K562 (cell line): ENCODE measurements at regions not wholly inside any gene's neighbourhood (a gene's known extent, or its start where the extent isn't known, plus 50 kb on each side); places are given as distances from the start of the nearest gene placed in this dataset.

ENCODE experiments used
- ATAC-seq: fragments of 200-7000 bp; cut with Tn5 transposase; 3 replicates; pipeline ENCODE4 v1.9.1; 2020; ENCODE audit warnings: moderate library complexity
- BruUV-seq: library from RNA; stranded (reverse); fragments of 400-500 nt; replicated peaks from 2 replicates; lab custom pipeline; 2021; lab: Mats Ljungman, UMichigan
- CTCF ChIA-PET: fragments of 300-600 bp; formaldehyde crosslinking; extraction: SDS; loops from one replicate; lab custom pipeline; 2021; ENCODE audit warnings: low intra/inter-chr PET ratio; lab: Yijun Ruan, JAX
- POLR2A ChIA-PET: fragments of 300-600, 350-650 bp; sonication (Branson Sonifier 250); formaldehyde crosslinking; extraction: SDS; loops from one replicate; lab custom pipeline; 2021; ENCODE audit warnings: antibody characterized with exemption, inconsistent platforms; lab: Yijun Ruan, JAX
- DNase-seq, 4 experiments: peaks; one replicate each; pipeline versions ENCODE4 v3.0.0 to v3.0.0-alpha.2; 2011 to 2018; ENCODE audit warnings: low spot score in 3 of 4, mixed read lengths in 3 of 4; ENCODE audit errors: extremely low read depth in 1 of 4
- FAIRE-seq: peaks from 2 replicates; lab custom pipeline; 2011; peaks lifted over from hg19 to GRCh38; lab: Jason Lieb, UNC
- H2AFZ ChIP-seq: 2 replicates; pipeline ENCODE4 v1.6.0; 2011; ENCODE audit warnings: low read depth, low read length, control low read depth, inconsistent platforms
- H3K27ac ChIP-seq: fragments of 200-600 bp; 3 replicates; pipeline ENCODE4 v1.8.0; 2011; ENCODE audit warnings: low read depth, mild to moderate bottlenecking, control low read depth, inconsistent platforms, low read length, moderate library complexity, mixed read lengths; ENCODE audit errors: extremely low read depth
- H3K27me3 ChIP-seq, 2 experiments: fragments of 300-600 bp in 1 of 2; 2 replicates in 1 of 2; 3 replicates in 1 of 2; pipeline versions ENCODE4 v1.6.0 to v1.8.0; 2011; ENCODE audit warnings: inconsistent platforms in 2 of 2, low read length in 2 of 2, mild to moderate bottlenecking in 1 of 2, mixed read lengths in 1 of 2, moderate library complexity in 1 of 2; ENCODE audit not compliant: control insufficient read depth in 2 of 2, insufficient read depth in 2 of 2
- H3K36me3 ChIP-seq: fragments of 300-600 bp; 3 replicates; pipeline ENCODE4 v1.8.0; 2011; ENCODE audit warnings: mild to moderate bottlenecking, low read length, inconsistent platforms; ENCODE audit not compliant: control insufficient read depth, insufficient read depth
- H3K4me1 ChIP-seq, 2 experiments: fragments of 200-600 bp in 1 of 2; replicated peaks in 1 of 2; 2 replicates in 1 of 2; 3 replicates in 1 of 2; pipeline versions ENCODE4 v1.5.1 to v1.8.0; 2011; ENCODE audit warnings: inconsistent platforms in 2 of 2, low read length in 2 of 2, mild to moderate bottlenecking in 1 of 2, mixed read lengths in 1 of 2, moderate library complexity in 1 of 2; ENCODE audit not compliant: control insufficient read depth in 2 of 2, insufficient read depth in 2 of 2
- H3K4me2 ChIP-seq: 2 replicates; pipeline ENCODE4 v1.6.1; 2011; ENCODE audit warnings: low read length, control low read depth, inconsistent platforms, mixed read lengths; ENCODE audit not compliant: insufficient read depth
- H3K4me3 ChIP-seq: fragments of 200-600 bp; sonication (generic), shearing (Covaris generic); 2 replicates; pipeline ENCODE4 v1.5.1; 2016; ENCODE audit warnings: control low read depth, inconsistent platforms
- H3K79me2 ChIP-seq: fragments of 200-600 bp; 3 replicates; pipeline ENCODE4 v1.8.0; 2011; ENCODE audit warnings: low read length, inconsistent platforms; ENCODE audit not compliant: control insufficient read depth, insufficient read depth
- H3K9ac ChIP-seq, 2 experiments: 2 replicates each; pipeline versions ENCODE4 v1.6.0 to v1.6.1; 2011; ENCODE audit warnings: low read depth in 2 of 2, low read length in 2 of 2, control low read depth in 1 of 2, inconsistent platforms in 1 of 2, mild to moderate bottlenecking in 1 of 2, mixed read lengths in 1 of 2; ENCODE audit not compliant: insufficient read depth in 1 of 2
- H3K9me1 ChIP-seq: one replicate; pipeline ENCODE4 v1.6.0; 2011; ENCODE audit warnings: inconsistent platforms, mild to moderate bottlenecking, low read length, moderate library complexity; ENCODE audit not compliant: control insufficient read depth, insufficient read depth
- H3K9me3 ChIP-seq: replicated peaks from 2 replicates; pipeline ENCODE4 v1.5.1; 2011; ENCODE audit warnings: low read depth, low read length, inconsistent platforms; ENCODE audit not compliant: control insufficient read depth, insufficient read depth
- H4K20me1 ChIP-seq: replicated peaks from 2 replicates; pipeline ENCODE4 v1.6.1; 2011; ENCODE audit warnings: low read length, inconsistent platforms, mixed read lengths; ENCODE audit not compliant: control insufficient read depth, insufficient read depth
- ERF ChIP-seq: fragments of 450-650 bp; formaldehyde crosslinking; IDR thresholded peaks from 2 replicates; pipeline ENCODE4 v1.4.0; 2020; ENCODE audit warnings: mild to moderate bottlenecking, mixed read lengths
- MCM3 ChIP-seq: fragments of 450-650 bp; IDR thresholded peaks from 2 replicates; pipeline ENCODE4 v1.6.1; 2016
- MLX ChIP-seq, 2 experiments: fragments of 450-650 bp in 1 of 2; sonication (generic) in 1 of 2; formaldehyde crosslinking; conservative IDR thresholded peaks; 2 replicates each; pipeline versions ENCODE4 v1.4.0 to v1.8.1; 2020 to 2022; ENCODE audit warnings: mild to moderate bottlenecking in 1 of 2, missing genetic modification reagents in 1 of 2
- PHF21A ChIP-seq: fragments of 450-650 bp; IDR thresholded peaks from 2 replicates; pipeline ENCODE4 v1.6.1; 2017; ENCODE audit warnings: low read depth, borderline replicate concordance
- REST ChIP-seq, 2 experiments: fragments of 450-650 bp; formaldehyde crosslinking in 1 of 2; IDR thresholded peaks; 2 replicates each; pipeline versions ENCODE4 v1.4.0 to v1.6.1; 2014 to 2020; ENCODE audit warnings: mild to moderate bottlenecking in 2 of 2, borderline replicate concordance in 1 of 2, low read depth in 1 of 2
- SMAD1 ChIP-seq: fragments of 150-350 bp; IDR thresholded peaks from 2 replicates; pipeline ENCODE4 v1.6.1; 2014; ENCODE audit warnings: low read length, low read depth; ENCODE audit not compliant: partially characterized antibody
- SRSF9 ChIP-seq: fragments of 200-400 bp; formaldehyde crosslinking; IDR thresholded peaks from 2 replicates; pipeline ENCODE4 v1.6.1; 2017; ENCODE audit warnings: low read depth, low read length, borderline replicate concordance
- SUPT5H ChIP-seq: fragments of 450-650 bp; IDR thresholded peaks from 2 replicates; pipeline ENCODE4 v1.6.1; 2016
- TAF7 ChIP-seq: fragments of 450-650 bp; IDR thresholded peaks from 2 replicates; pipeline ENCODE4 v1.6.1; 2016; ENCODE audit warnings: missing genetic modification characterization, missing compliant biosample characterization
- TSHZ1 ChIP-seq: fragments of 250-450 bp; sonication (Bioruptor Pico); IDR thresholded peaks from 2 replicates; pipeline ENCODE4 v1.4.0; 2020; ENCODE audit warnings: mild to moderate bottlenecking, moderate library complexity
- ZBTB8A ChIP-seq: fragments of 450-650 bp; IDR thresholded peaks from 2 replicates; pipeline ENCODE4 v1.6.1; 2018; ENCODE audit warnings: mild to moderate bottlenecking, moderate library complexity; ENCODE audit not compliant: partially characterized antibody
- ZNF644 ChIP-seq: fragments of 200-800 bp; sonication (Bioruptor generic); IDR thresholded peaks from 2 replicates; pipeline ENCODE4 v1.6.1; 2016; ENCODE audit warnings: low read depth, missing genetic modification characterization, missing compliant biosample characterization
- WGBS: fragments of 100-300 bp; shearing (Covaris generic); methylation state at CpG from one replicate; pipeline ENCODE4 v1.1.6; 2016; ENCODE audit warnings: low coverage, mixed read lengths; ENCODE audit not compliant: insufficient coverage; ENCODE audit errors: missing lambda C conversion rate; 5-methylcytosine and 5-hydroxymethylcytosine counted together
- in situ Hi-C: fragments of 300-500 bp; cut with MboI; formaldehyde crosslinking; loops from 4 replicates; pipeline ENCODE4 v1.15.0; 2018; ENCODE audit warnings: inconsistent platforms, mixed read lengths
- intact Hi-C: fragments of 100-400 bp; cut with micrococcal nuclease; formaldehyde crosslinking; loops from 2 replicates; pipeline ENCODE4 v1.14.2; 2022

- WGBS = 0% methylated on average over 4 of the region's 4 CpGs
- H3K27ac ChIP-seq = no peak overlapping the region
- no peak for FAIRE-seq
Observed at GRCh38 chr13:86758116-86758515, 913.1 kb upstream of the SLITRK5 start.

More at GRCh38 chr13:86758116-86758515, 913.1 kb upstream of the SLITRK5 start:
- no peaks in the 10 kb centered on the region for H3K9me3 ChIP-seq
- no peaks in the 10 kb centered on the region for H3K4me1 ChIP-seq
- H3K4me2 ChIP-seq = no peak overlapping the region
- in situ Hi-C loops = no loop called here
- H4K20me1 ChIP-seq = no peaks in the 10 kb centered on the region
- H3K4me3 ChIP-seq = no peak overlapping the region
- no peaks in the 10 kb centered on the region for H3K36me3 ChIP-seq
- ChIA-PET POLR2A (no interaction called here), CTCF (no interaction called here)
- H2AFZ ChIP-seq = no peak overlapping the region
- intact Hi-C loops = no loop called here
- TF ChIP-seq ZBTB8A (no peak), TSHZ1 (CRISPR knock-in tag) (no peak), TAF7 (tag) (no peak), SUPT5H (no peak), REST (IDR thresholded peaks at IDR 0.05; ENCODE audit: borderline replicate concordance) (no peak), REST (CRISPR knock-in tag; IDR thresholded peaks at IDR 0.05; ENCODE audit: low read depth) (no peak), PHF21A (no peak), MCM3 (no peak), MLX (CRISPR knock-in tag; conservative IDR thresholded peaks at IDR 0.05) (no peak), ZNF644 (tag) (no peak), SMAD1 (no peak), ERF (CRISPR knock-in tag) (no peak), SRSF9 (no peak)
- TF ChIP-seq, all 486 proteins: peak for 0
- no peak for ATAC-seq
- no peak overlapping the region for H3K9ac ChIP-seq
- DNase-seq = no peak
- H3K79me2 ChIP-seq = no peaks in the 10 kb centered on the region
- no TSS peak for BruUV-seq
- no peaks in the 10 kb centered on the region for H3K9me1 ChIP-seq
- H3K27me3 ChIP-seq = no peaks in the 10 kb centered on the region
